ENCODE measurements at regions not wholly inside any gene's neighbourhood (a gene's known extent, or its start where the extent isn't known, plus 50 kb on each side); places are given as distances from the start of the nearest gene placed in this dataset.

GRCh38 chr6:169023161-169023874, 230.3 kb downstream of the THBS2 start:
- Mint-ChIP-seq H3K27ac (ENCODE audit: unreplicated experiment) (no peak overlapping the region), H3K4me3 (no peak overlapping the region), H3K4me1 (peaks cover 18% of the 10 kb centered on the region), H3K36me3 (ENCODE audit: low read depth) (no peaks in the 10 kb centered on the region), H3K9me3 (no peaks in the 10 kb centered on the region), H3K27me3 (ENCODE audit: low read depth) (no peaks in the 10 kb centered on the region)
- no peak for DNase-seq (ENCODE audit: low read depth, low spot score)
- no peak for TF ChIP-seq CTCF (conservative IDR thresholded peaks at IDR 0.05)

- no peak for DNase-seq (ENCODE audit: low read depth, low spot score)
- Mint-ChIP-seq H3K4me1 (peaks cover 18% of the 10 kb centered on the region), H3K27me3 (ENCODE audit: low read depth) (no peaks in the 10 kb centered on the region), H3K4me3 (no peak overlapping the region), H3K27ac (ENCODE audit: unreplicated experiment) (no peak overlapping the region), H3K9me3 (no peaks in the 10 kb centered on the region), H3K36me3 (ENCODE audit: low read depth) (peaks cover under 1% of the 10 kb centered on the region)
- TF ChIP-seq CTCF (conservative IDR thresholded peaks at IDR 0.05), result no peak
These were observed 231.6 kb downstream of the THBS2 start for GRCh38 chr6:169022079-169022478.

GRCh38 chr6:169020821-169021220, 232.8 kb downstream of the THBS2 start:
- no peak for TF ChIP-seq CTCF (conservative IDR thresholded peaks at IDR 0.05)
- Mint-ChIP-seq H3K36me3 (ENCODE audit: low read depth) (peaks cover 7% of the 10 kb centered on the region), H3K4me3 (no peak overlapping the region), H3K27ac (ENCODE audit: unreplicated experiment) (no peak overlapping the region), H3K9me3 (peaks cover 9% of the 10 kb centered on the region), H3K27me3 (ENCODE audit: low read depth) (no peaks in the 10 kb centered on the region), H3K4me1 (peaks cover 8% of the 10 kb centered on the region)
- no peak for DNase-seq (ENCODE audit: low read depth, low spot score)

GRCh38 chr6:169019727-169020491, 233.7 kb downstream of the THBS2 start:
- Mint-ChIP-seq H3K27me3 (ENCODE audit: low read depth) (no peaks in the 10 kb centered on the region), H3K27ac (ENCODE audit: unreplicated experiment) (no peak overlapping the region), H3K4me1 (peaks cover 15% of the 10 kb centered on the region), H3K9me3 (peaks cover 16% of the 10 kb centered on the region), H3K4me3 (no peak overlapping the region), H3K36me3 (ENCODE audit: low read depth) (peaks cover 12% of the 10 kb centered on the region)
- no peak for TF ChIP-seq CTCF (conservative IDR thresholded peaks at IDR 0.05)
- no peak for DNase-seq (ENCODE audit: low read depth, low spot score)

- Mint-ChIP-seq H3K27ac (ENCODE audit: unreplicated experiment) (no peak overlapping the region), H3K36me3 (ENCODE audit: low read depth) (peaks cover 12% of the 10 kb centered on the region), H3K4me3 (no peak overlapping the region), H3K27me3 (ENCODE audit: low read depth) (no peaks in the 10 kb centered on the region), H3K9me3 (peaks cover 16% of the 10 kb centered on the region), H3K4me1 (peaks cover 23% of the 10 kb centered on the region)
- no peak for TF ChIP-seq CTCF (conservative IDR thresholded peaks at IDR 0.05)
- no peak for DNase-seq (ENCODE audit: low read depth, low spot score)
These were observed 234.5 kb downstream of the THBS2 start for GRCh38 chr6:169019111-169019510.

Measured in neural crest cell (in vitro differentiated cells).